IMR-90 (cell line): ENCODE measurements at regions not wholly inside any gene's neighbourhood (a gene's known extent, or its start where the extent isn't known, plus 50 kb on each side); places are given as distances from the start of the nearest gene placed in this dataset.

Source experiments
- ATAC-seq: fragments of 200-7000 bp; cut with Tn5 transposase; 2 replicates; pipeline ENCODE4 v1.9.1; 2020; ENCODE audit warnings: low read depth, mild to moderate bottlenecking, moderate library complexity
- BruUV-seq: library from RNA; stranded (reverse); fragments of 400-500 nt; replicated peaks from 2 replicates; lab custom pipeline; 2021; lab: Mats Ljungman, UMichigan
- CTCF ChIA-PET: fragments of 300-600 bp; formaldehyde crosslinking; extraction: SDS; loops from one replicate; lab custom pipeline; 2021; ENCODE audit warnings: antibody characterized with exemption; lab: Yijun Ruan, JAX
- POLR2A ChIA-PET: fragments of 300-600 bp; sonication (Branson Sonifier 250); formaldehyde crosslinking; loops from one replicate; lab custom pipeline; 2022; ENCODE audit warnings: antibody characterized with exemption; ENCODE audit not compliant: unreplicated experiment; lab: Charles Lee
- DNase-seq: peaks from one replicate; pipeline ENCODE4 v3.0.0; 2013
- H2AFZ ChIP-seq: replicated peaks from 2 replicates; pipeline ENCODE3; 2013; ENCODE audit warnings: low read length, mild to moderate bottlenecking; ENCODE audit not compliant: poor library complexity
- H2AK5ac ChIP-seq: 2 replicates; pipeline ENCODE4 v1.6.1; 2013; ENCODE audit warnings: low read depth, low read length, inconsistent platforms
- H2AK9ac ChIP-seq: replicated peaks from 2 replicates; pipeline ENCODE3; 2013; ENCODE audit warnings: mild to moderate bottlenecking, low read depth, low read length, moderate library complexity; ENCODE audit not compliant: poor library complexity
- H2BK120ac ChIP-seq: 2 replicates; pipeline ENCODE4 v1.6.1; 2013; ENCODE audit warnings: low read depth, low read length, inconsistent platforms
- H2BK15ac ChIP-seq: 3 replicates; pipeline ENCODE4 v1.6.1; 2013; ENCODE audit warnings: low read depth, low read length, inconsistent platforms
- H2BK20ac ChIP-seq: 2 replicates; pipeline ENCODE4 v1.6.1; 2013; ENCODE audit warnings: low read depth, mild to moderate bottlenecking, inconsistent platforms, low read length, moderate library complexity
- H2BK5ac ChIP-seq: 2 replicates; pipeline ENCODE4 v1.6.1; 2013; ENCODE audit warnings: mild to moderate bottlenecking, low read depth, low read length, inconsistent platforms; ENCODE audit not compliant: poor library complexity, severe bottlenecking
- H3K14ac ChIP-seq: replicated peaks from 2 replicates; pipeline ENCODE4 v1.6.1; 2013; ENCODE audit warnings: low read depth, low read length, inconsistent platforms
- H3K18ac ChIP-seq: 2 replicates; pipeline ENCODE4 v1.6.1; 2013; ENCODE audit warnings: low read depth, low read length, control low read depth
- H3K23ac ChIP-seq: 2 replicates; pipeline ENCODE4 v1.6.1; 2013; ENCODE audit warnings: low read depth, low read length, inconsistent platforms
- H3K27ac ChIP-seq: 2 replicates; pipeline ENCODE4 v1.5.1; 2013; ENCODE audit warnings: mild to moderate bottlenecking, control low read depth, low read length; ENCODE audit not compliant: insufficient read depth
- H3K27me3 ChIP-seq: 2 replicates; pipeline ENCODE4 v1.6.1; 2013; ENCODE audit warnings: low read length; ENCODE audit not compliant: control insufficient read depth, insufficient read depth
- H3K36me3 ChIP-seq: 2 replicates; pipeline ENCODE4 v1.6.1; 2013; ENCODE audit warnings: low read length, mixed read lengths; ENCODE audit not compliant: control insufficient read depth, insufficient read depth
- H3K4ac ChIP-seq: 2 replicates; pipeline ENCODE4 v1.6.1; 2013; ENCODE audit warnings: low read depth, low read length, inconsistent platforms
- H3K4me1 ChIP-seq: 2 replicates; pipeline ENCODE4 v1.6.1; 2013; ENCODE audit warnings: low read length, mixed read lengths; ENCODE audit not compliant: control insufficient read depth, insufficient read depth
- H3K4me2 ChIP-seq: 2 replicates; pipeline ENCODE4 v1.6.1; 2013; ENCODE audit warnings: low read depth, mild to moderate bottlenecking, control low read depth, low read length, moderate library complexity
- H3K4me3 ChIP-seq: 2 replicates; pipeline ENCODE4 v1.5.1; 2013; ENCODE audit warnings: low read depth, mild to moderate bottlenecking, control low read depth, low read length, moderate library complexity; ENCODE audit not compliant: insufficient read depth
- H3K56ac ChIP-seq: 2 replicates; pipeline ENCODE4 v1.6.1; 2013; ENCODE audit warnings: low read length, inconsistent platforms; ENCODE audit not compliant: insufficient read depth; ENCODE audit errors: extremely low read depth
- H3K79me1 ChIP-seq, 2 experiments: 2 replicates each; pipeline ENCODE4 v1.6.1; 2013; ENCODE audit warnings: low read length in 2 of 2, inconsistent platforms in 1 of 2, low read depth in 1 of 2
- H3K9ac ChIP-seq: 2 replicates; pipeline ENCODE4 v1.6.1; 2013; ENCODE audit warnings: low read depth, low read length, control low read depth
- H3K9me1 ChIP-seq: 2 replicates; pipeline ENCODE4 v1.6.1; 2013; ENCODE audit warnings: low read length, inconsistent platforms; ENCODE audit not compliant: insufficient read depth
- H3K9me3 ChIP-seq: 2 replicates; pipeline ENCODE4 v1.6.1; 2013; ENCODE audit warnings: low read length; ENCODE audit not compliant: control insufficient read depth, insufficient read depth
- H4K20me1 ChIP-seq: 2 replicates; pipeline ENCODE4 v1.6.1; 2013; ENCODE audit warnings: low read length, inconsistent platforms; ENCODE audit not compliant: insufficient read depth
- H4K5ac ChIP-seq: 2 replicates; pipeline ENCODE4 v1.6.1; 2013; ENCODE audit warnings: mild to moderate bottlenecking, low read depth, low read length, control low read depth
- H4K8ac ChIP-seq, 2 experiments: 2 replicates each; pipeline ENCODE4 v1.6.1; 2013; ENCODE audit warnings: low read depth in 2 of 2, low read length in 2 of 2, control low read depth in 1 of 2, inconsistent platforms in 1 of 2
- H4K91ac ChIP-seq: 2 replicates; pipeline ENCODE4 v1.6.1; 2013; ENCODE audit warnings: low read depth, low read length, inconsistent platforms; ENCODE audit not compliant: insufficient read depth
- BHLHE40 ChIP-seq: fragments of 150-350 bp; IDR thresholded peaks from 2 replicates; pipeline ENCODE4 v1.6.1; 2016; ENCODE audit warnings: mild to moderate bottlenecking, low read depth, low read length
- ELK1 ChIP-seq: fragments of 150-350 bp; IDR thresholded peaks from 2 replicates; pipeline ENCODE4 v1.6.1; 2016; ENCODE audit warnings: low read depth, mild to moderate bottlenecking, low read length, moderate library complexity, borderline replicate concordance
- NFE2L2 ChIP-seq: fragments of 150-350 bp; IDR thresholded peaks from 2 replicates; pipeline ENCODE4 v1.6.1; 2016; ENCODE audit warnings: low read depth, mild to moderate bottlenecking, low read length
- WGBS, 2 experiments: methylation state at CpG; one replicate each; pipeline versions ENCODE4 v1.1.5 to v1.1.7; 2013; ENCODE audit warnings: missing lambda C conversion rate in 2 of 2; ENCODE audit not compliant: insufficient read length in 1 of 2; ENCODE audit errors: extremely low coverage in 2 of 2; 5-methylcytosine and 5-hydroxymethylcytosine counted together
- dilution Hi-C: fragments of 300-500 bp; cut with HindIII; formaldehyde crosslinking; loops from one replicate; pipeline ENCODE4 v1.14.3; 2018; ENCODE audit warnings: low sequenced_read_pairs; ENCODE audit not compliant: unreplicated experiment
- in situ Hi-C: fragments of 300-500 bp; cut with MboI; formaldehyde crosslinking; loops from 3 replicates; pipeline ENCODE4 v1.14.3; 2019; ENCODE audit warnings: low sequenced_read_pairs, inconsistent platforms, mixed read lengths
- intact Hi-C: fragments of 100-400 bp; cut with micrococcal nuclease; formaldehyde crosslinking; loops from 2 replicates; pipeline ENCODE4 v1.10.0; 2022

- H3K9me1 ChIP-seq: no peaks in the 10 kb centered on the region
- H3K79me1 ChIP-seq: no peaks in the 10 kb centered on the region
- intact Hi-C loops (no loop called here), in situ Hi-C loops (no loop called here), dilution Hi-C loops (no loop called here)
- whole genome bisulfite sequencing, 2 experiments: 20% methylated on average over 4 of the region's 6 CpGs; no CpG with 5 or more reads in 1 of the 2 experiments
- no peak overlapping the region for H3K23ac ChIP-seq
- H3K4me3 ChIP-seq: no peak overlapping the region
- no peaks in the 10 kb centered on the region for H4K20me1 ChIP-seq
- no peak overlapping the region for H3K4ac ChIP-seq
- H2AK5ac ChIP-seq: no peak overlapping the region
- H3K27me3 ChIP-seq: no peaks in the 10 kb centered on the region
- no peak overlapping the region for H3K4me2 ChIP-seq
- H3K36me3 ChIP-seq: no peaks in the 10 kb centered on the region
- H4K91ac ChIP-seq: no peak overlapping the region
- ATAC-seq (no peak), DNase-seq (no peak)
- no peak overlapping the region for H2BK5ac ChIP-seq
- H3K27ac ChIP-seq: no peak overlapping the region
- H4K8ac ChIP-seq: no peak overlapping the region
- H2AK9ac ChIP-seq: peak overlapping the region; percentile 23
- no peak overlapping the region for H2BK120ac ChIP-seq
- ChIA-PET CTCF (interaction anchor here (0.7 kb wide), 1 partner anchor 25 kb away, joined by 3 read pairs; no protein-coding TSS in a partner anchor), POLR2A (no interaction called here)
- no peaks in the 10 kb centered on the region for H3K4me1 ChIP-seq
- no peak overlapping the region for H3K56ac ChIP-seq
- no peak for TF ChIP-seq ELK1
- no peak for TF ChIP-seq NFE2L2
- no peak for TF ChIP-seq BHLHE40
- H2AFZ ChIP-seq: no peak overlapping the region
- H3K14ac ChIP-seq: no peak overlapping the region
- no TSS peak for BruUV-seq
- H3K18ac ChIP-seq: no peak overlapping the region
- H2BK15ac ChIP-seq: no peak overlapping the region
- H4K5ac ChIP-seq: no peak overlapping the region
- no peak overlapping the region for H3K9ac ChIP-seq
- no peak overlapping the region for H2BK20ac ChIP-seq
- H3K9me3 ChIP-seq: peaks cover 24% of the 10 kb centered on the region; the same call in 1 of the 2 replicates
Measured at GRCh38 chr12:128026696-128027574, 240.0 kb upstream of the TMEM132C start.
